ENCODE measurements at regions not wholly inside any gene's neighbourhood (a gene's known extent, or its start where the extent isn't known, plus 50 kb on each side); places are given as distances from the start of the nearest gene placed in this dataset.

DNA sequence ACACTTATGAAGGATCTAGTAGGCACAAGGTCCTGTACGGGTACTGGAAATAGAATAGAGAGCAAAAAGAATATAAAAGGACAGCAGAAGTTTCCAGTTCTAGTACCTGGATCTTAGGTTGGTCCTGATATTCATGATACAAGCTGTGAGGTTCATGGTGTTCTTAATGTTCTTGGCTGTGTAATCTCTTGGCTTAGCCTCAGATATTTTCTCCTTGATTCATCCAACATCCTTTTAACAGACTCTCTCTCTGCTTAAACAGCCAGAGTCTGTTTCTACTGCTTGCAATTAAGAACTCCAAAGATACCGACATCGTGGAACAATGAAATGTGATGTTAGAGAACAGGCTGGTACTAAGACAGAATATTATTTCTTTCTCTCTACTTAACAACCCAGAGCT lies 49.9 kb downstream of the CNTN3 start:
- TF ChIP-seq, protein P1, sequence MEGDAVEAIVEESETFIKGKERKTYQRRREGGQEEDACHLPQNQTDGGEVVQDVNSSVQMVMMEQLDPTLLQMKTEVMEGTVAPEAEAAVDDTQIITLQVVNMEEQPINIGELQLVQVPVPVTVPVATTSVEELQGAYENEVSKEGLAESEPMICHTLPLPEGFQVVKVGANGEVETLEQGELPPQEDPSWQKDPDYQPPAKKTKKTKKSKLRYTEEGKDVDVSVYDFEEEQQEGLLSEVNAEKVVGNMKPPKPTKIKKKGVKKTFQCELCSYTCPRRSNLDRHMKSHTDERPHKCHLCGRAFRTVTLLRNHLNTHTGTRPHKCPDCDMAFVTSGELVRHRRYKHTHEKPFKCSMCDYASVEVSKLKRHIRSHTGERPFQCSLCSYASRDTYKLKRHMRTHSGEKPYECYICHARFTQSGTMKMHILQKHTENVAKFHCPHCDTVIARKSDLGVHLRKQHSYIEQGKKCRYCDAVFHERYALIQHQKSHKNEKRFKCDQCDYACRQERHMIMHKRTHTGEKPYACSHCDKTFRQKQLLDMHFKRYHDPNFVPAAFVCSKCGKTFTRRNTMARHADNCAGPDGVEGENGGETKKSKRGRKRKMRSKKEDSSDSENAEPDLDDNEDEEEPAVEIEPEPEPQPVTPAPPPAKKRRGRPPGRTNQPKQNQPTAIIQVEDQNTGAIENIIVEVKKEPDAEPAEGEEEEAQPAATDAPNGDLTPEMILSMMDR (IDR thresholded peaks at IDR 0.05; ENCODE audit: low read depth, low read length), result no peak
- no peak overlapping the region for H3K4me3 ChIP-seq (ENCODE audit: low read depth, low read length)

DNA sequence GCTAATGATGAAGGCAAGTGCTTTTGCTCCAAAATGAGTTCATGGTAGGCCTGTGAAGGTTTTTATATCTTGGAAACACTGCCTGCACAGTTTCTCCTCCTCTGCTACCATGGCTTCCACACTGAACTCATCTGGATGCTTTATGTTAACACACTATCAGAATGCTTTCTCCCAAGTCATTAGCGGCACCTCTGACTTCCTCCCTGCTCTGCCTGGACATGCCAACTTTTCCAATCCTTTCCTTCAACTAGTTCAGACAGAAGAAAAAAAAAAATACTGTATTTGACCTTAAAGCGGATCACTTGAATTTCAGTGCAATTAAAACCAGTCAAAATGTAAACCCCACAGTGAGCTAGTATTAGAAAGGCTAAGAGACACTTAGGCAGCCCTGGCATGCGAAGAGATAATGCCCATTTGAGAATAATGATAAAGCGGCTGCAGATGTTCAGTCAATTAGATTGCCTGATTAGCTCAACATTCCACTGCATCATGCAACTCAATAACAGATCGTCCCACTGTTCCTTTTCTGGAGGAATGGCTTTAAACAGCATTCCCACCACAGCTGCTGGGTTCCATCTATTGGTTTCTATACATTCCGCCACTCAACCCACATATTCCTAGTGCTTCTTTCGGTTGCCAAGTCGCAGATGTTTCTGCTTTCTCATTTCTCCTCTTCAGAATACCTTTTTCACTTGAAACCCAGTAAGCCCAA lies 51.7 kb downstream of the CNTN3 start:
- TF ChIP-seq, protein P1 (IDR thresholded peaks at IDR 0.05; ENCODE audit: low read depth, low read length), result no peak
- H3K4me3 ChIP-seq (ENCODE audit: low read depth, low read length), result no peak overlapping the region

DNA sequence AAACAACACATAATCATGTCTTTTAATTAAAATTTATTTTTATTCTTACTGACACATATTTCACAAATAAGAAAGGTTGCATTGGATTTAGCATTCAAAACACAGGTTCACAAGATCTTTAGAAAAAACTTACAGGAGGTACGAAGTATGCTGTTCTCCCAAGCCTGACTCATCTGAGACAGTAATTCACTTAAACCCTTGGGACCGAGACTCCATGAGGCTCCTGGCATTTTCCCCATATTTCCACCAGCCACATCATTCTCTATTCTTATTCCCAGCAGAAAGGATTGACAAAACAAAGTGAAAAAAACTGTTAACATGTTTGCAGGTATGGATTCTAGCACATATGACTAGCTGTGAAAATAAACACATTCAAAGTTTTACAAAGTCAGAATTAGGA lies 52.6 kb downstream of the CNTN3 start:
- TF ChIP-seq, protein P1 (IDR thresholded peaks at IDR 0.05; ENCODE audit: low read depth, low read length), result no peak
- no peak overlapping the region for H3K4me3 ChIP-seq (ENCODE audit: low read depth, low read length)

DNA sequence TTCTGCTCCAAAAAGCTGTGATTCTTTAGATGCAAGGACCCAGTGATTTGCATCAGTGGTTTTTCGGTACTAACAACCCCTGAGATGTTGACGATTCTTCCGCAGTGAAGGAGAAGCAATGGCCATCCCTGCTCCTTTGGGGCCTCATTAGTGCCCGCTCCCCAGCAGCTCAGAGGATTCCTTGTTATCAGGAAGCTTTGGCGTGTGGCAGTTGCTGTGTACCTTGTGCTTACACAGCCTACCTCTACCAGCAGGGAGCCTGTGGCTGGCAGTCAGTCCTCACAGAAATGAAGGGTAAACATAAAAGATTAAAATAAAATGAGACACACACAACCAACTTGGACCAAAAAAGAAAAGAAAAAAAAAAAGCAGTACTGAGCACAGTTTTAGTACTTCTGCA lies 55.2 kb downstream of the CNTN3 start:
- no peak overlapping the region for H3K4me3 ChIP-seq (ENCODE audit: low read depth, low read length)
- TF ChIP-seq, protein P1 (IDR thresholded peaks at IDR 0.05; ENCODE audit: low read depth, low read length), result no peak

DNA sequence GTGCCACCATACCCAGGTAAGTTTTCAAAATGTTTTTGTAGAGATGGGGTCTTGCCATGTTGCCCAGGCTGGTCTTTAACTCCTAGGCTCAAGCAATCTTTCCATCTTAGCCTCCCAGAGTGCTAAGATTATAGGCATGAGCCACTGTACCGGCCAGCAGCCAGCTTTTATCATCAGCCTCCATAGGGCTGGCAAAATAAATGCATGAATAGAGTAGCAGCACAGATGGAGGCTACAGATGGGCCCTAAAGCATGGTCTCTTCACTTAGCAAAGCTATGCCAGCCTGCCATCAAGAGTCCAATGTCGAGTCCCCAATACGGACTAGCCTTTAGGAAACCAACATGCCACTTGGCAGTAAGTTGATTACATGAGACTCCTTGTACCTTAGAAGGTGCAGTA lies 63.8 kb downstream of the CNTN3 start:
- no peak overlapping the region for H3K4me3 ChIP-seq (ENCODE audit: low read depth, low read length)
- TF ChIP-seq, protein P1 (IDR thresholded peaks at IDR 0.05; ENCODE audit: low read depth, low read length), result no peak

DNA sequence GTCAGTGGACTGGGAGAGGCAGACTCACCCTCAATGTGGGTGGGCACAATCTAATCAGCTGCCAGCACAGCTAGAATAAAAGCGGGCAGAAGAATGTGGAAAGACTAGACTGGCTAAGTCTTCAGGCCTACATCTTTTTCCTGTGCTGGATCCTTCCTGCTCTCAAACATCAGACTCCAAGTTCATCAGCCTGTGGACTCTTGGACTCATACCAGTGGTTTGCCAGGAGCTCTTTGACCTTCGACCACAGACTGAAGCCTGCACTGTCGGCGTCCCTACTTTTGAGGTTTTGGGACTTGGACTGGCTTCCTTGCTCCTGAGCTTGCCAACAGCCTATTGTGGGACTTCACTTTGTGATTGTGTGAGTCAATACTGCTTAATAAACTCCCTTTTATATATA lies 68.0 kb downstream of the CNTN3 start:
- no peak overlapping the region for H3K4me3 ChIP-seq (ENCODE audit: low read depth, low read length)
- TF ChIP-seq, protein P1 (IDR thresholded peaks at IDR 0.05; ENCODE audit: low read depth, low read length), result no peak

DNA sequence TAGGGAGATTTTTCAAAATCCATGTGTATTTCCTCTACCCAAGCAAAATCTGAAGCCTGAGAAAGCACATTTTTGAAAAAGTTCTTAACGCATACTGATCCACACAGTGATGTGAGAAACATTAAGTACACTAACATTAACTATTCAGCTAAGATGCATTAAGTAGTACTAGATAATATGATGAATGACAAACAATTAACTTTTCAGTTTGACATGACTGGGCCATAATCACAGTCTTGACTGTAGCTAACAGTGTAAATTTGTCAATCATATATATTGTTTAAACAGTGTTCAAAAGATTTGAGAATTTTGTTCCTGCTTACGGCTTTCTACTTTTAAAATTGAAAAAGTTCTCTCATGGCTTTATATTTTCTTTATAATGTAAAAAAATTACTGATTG lies 72.0 kb downstream of the CNTN3 start:
- TF ChIP-seq, protein P1 (IDR thresholded peaks at IDR 0.05; ENCODE audit: low read depth, low read length), result no peak
- no peak overlapping the region for H3K4me3 ChIP-seq (ENCODE audit: low read depth, low read length)

Measured in WI38 (cell line).